ENCODE measurements at regions not wholly inside any gene's neighbourhood (a gene's known extent, or its start where the extent isn't known, plus 50 kb on each side); places are given as distances from the start of the nearest gene placed in this dataset.

DNA sequence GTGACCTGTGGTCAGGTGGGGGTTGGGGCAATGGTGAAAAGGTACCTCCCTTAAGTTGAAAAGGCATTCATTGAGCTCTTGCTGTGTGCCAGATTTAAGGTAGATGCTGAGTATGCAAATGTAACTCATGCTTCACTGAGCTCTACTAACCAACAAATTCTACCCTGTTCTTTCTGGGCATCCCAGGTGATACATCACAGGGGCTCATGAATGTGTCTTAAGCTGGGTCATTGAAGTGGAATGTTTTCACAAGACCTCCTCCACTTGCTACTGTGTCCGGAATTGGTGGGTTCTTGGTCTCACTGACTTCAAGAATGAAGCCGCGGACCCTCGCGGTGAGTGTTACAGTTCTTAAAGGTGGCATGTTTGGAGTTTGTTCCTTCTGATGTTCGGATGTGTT lies 362.8 kb upstream of the ZNF462 start:
- no peak for TF ChIP-seq CTCF (IDR thresholded peaks at IDR 0.05; ENCODE audit: poor library complexity)
- no peak for TF ChIP-seq EZH2 (IDR thresholded peaks at IDR 0.05; ENCODE audit: borderline replicate concordance)

Measured in hepatocyte (in vitro differentiated cells).